ENCODE measurements at regions not wholly inside any gene's neighbourhood (a gene's known extent, or its start where the extent isn't known, plus 50 kb on each side); places are given as distances from the start of the nearest gene placed in this dataset.
"Not testable (repeated sequence)": the region's sequence is repeated elsewhere in the genome, so short reads cannot be mapped to it uniquely, and the experiment has no call there.

DNA sequence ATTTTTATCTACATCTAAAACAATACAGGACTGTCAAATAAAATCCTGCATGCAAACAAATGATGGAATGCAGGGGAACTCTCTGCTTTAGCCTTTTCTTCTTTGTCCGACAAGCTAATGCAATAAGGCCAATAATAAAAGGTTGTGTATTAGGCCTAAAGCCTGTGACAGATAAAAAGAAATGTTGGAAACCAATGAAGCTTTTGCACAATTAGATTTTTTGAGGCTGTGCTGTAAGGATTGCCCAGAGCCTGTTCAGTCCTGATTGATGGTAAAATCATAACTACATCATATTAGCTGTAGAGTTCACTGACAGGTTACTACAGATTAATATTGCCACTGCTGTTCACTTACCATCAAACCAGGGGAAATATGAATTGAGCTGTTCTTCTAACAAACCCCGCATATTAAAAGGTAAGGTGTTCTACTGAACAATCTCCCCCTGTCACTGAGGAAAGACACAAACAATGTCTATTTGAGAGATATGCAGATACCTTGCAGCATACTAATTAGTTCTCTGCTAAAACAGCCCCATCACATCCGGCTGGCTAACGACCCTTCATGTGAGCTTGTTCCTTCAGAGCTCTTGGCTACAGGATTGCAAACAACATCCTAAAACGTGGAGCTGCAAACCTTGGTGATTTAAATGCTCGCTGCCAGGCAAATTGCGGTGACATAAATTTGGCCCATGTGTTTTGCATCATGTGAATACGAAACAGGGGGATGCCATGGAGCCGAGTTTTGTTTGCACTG is 305.4 kb downstream of the MTX2 start:
- no peak for DNase-seq

DNA sequence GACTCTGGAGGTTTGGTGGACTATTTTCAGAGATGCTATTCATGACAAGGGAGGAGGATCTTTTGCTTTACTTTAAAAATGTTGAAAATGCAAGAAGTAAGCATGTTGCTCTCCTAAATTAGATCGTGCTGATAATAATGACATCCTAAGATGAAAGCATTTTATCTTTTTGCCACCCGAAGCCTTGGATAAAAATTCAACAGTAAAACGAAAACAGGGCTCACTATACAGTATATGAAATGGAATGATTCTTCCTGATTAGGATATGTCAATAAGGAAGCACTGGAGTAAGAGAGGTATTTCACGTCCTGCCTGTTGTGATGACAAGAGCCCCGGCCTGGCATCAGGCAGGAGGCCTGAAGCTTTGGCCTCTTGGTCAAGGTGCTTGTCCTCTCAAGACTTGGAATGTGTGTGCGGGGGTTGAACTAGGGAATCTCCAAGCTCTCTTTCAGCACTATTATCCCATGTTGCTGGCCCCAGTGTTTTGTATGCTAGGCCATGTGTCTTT is 306.0 kb downstream of the MTX2 start:
- DNase-seq: no peak

DNA sequence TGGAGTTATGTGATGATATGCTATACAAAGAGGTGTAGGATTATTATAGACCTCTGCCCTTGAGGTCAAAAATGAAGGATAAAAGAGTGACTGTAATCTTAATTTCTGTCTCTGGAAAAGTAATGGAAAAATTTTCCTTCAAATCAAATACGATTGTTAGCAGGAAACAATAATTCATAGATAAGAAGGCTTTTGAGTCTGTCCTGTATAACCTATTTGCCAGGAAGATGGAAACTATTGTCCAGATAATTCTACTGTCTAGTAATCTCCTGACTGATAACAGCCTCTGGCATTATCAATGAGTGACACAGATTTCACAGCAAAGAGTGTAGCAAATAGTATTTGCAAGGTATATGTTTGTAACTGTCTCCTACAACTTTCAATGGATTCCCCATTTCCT is 307.8 kb downstream of the MTX2 start:
- no peak for DNase-seq

DNA sequence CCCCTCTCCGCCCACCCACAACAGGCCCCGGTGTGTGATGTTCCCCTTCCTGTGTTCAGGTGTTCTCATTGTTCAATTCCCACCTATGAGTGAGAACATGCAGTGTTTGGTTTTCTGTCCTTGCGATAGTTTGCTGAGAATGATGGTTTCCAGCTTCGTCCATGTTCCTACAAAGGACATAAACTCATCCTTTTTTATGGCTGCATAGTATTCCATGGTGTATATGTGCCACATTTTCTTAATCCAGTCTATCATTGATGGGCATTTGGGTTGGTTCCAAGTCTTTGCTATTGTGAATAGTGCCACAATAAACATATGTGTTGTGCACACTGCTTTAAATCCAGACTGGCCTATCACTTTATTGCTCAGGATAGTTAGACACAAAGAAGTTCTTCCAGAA is 309.1 kb downstream of the MTX2 start:
- DNase-seq: not testable (repeated sequence)

DNA sequence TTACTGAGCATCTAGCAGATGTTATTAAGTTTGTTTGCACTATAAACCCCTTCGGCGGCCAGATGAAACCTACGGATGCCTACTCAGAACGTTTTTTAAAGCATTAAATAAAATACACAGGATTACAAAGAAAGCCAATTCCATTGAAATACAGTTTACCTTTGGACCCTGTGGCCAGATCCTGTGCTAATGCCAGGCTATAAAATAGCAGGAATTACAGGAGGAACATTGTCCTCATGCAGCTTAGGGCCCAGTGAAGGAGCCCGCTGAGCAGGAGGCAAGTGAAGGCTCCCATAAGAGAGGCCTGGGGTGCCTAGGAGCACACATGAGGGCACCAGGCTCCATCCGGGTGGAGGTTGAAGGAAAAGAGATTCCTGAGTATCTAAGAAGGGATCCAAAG is 310.4 kb downstream of the MTX2 start:
- DNase-seq: no peak

DNA sequence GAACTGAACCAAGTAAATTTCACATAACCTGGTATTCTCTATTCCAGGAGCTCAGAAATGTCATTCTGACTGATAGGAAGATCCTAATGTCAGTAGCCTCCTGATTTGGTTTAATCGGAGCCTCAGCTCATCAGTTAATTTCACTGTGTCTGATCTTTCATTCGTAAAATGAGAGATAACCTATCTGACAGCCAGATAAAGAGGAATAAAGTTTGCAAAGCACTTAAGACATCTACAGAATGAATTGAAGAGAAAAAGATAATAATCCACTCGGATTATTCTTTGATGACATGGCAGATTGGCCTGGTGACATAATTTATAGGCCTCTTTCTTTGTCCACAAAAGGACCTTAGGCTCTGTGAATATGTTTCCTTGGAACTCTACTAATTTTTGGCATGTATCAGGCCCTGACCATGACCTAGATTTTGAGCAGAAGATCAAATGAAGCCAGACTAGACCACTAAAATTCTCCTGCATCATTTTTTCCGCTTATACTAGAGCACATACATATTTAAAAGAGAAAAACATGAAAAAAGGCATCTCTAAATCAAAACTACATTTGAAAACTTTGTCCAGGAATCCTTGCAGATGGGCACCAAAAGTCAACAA is 312.4 kb downstream of the MTX2 start:
- no peak for DNase-seq

DNA sequence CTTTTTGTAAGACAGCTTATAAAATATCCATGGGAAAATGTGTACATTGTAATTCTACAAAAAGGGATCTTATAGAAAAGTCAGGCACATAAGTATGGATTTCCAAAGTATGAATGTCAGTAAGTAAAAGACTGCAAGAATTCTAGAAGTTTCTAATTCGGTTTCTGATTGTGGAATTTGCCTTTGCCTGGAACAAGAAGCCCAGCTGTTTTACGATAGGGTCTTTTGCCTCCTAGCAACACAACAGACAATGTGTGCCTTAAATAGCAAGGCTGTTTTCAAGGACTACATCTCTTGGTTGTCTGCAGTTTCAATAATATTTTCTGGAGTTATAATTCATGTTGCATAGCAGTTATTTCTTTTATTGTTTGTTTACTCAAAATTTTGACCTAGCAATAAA is 312.9 kb downstream of the MTX2 start:
- peak; percentile 48 for DNase-seq

DNA sequence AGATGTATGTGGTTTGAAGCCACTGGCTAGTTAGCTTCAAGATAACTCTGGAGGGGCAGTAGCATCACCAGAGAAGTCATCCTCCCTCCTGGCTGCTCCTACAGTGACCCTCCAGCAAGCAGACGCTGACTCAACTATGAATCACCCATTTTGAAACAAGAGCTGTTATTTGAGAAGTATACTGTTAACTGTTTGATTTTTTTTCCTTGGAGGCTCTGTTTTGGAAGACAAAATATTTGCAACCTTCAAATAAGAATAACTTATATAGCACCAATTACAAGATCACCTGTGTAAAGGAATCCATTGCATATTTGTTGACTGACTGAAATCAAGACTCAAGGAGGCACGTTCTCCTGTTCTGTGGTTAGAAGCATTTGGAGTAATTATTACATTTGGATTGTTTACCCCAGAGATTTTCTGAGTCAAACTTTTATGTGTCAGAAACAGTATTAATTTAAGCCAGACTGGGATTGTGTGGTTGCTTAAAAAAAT is 313.8 kb downstream of the MTX2 start:
- DNase-seq: peak; percentile 35

DNA sequence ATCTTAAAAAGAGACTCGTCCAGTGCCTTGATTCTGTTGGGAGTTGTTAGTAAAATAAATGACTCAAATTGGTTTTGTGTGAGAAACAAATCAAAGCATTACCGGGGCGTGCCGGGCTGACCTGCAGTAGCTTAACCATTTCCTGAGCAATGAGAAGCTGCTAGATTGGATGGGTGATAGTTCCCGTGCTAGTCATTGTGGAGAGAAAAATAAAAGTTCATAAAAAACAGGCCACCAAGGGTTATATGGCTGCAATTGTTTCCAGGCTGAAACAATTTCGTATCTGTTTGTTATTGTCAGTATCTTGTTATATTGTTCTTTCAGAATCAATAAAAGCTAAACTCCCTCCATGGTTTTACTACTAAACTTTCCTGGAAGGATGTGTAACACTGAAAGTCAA is 314.4 kb downstream of the MTX2 start:
- DNase-seq: no peak

DNA sequence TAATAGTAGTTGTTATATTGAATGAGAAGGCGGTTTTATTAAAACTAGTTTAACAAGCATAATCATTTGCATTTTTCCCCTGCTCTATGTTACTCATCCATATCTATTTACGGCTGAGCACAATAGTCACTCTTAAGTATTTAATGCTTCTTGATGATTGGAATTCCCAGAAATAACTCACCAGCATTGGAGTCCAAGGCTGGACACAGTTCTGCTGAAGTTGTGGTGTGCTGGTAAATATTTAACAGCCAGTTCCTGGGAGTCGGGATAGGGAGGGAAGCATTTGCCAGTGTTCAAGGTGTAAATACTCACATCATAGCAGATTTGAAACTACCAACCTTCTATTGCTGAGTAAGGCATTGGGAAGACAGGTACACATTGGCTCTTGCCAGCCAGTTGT is 315.1 kb downstream of the MTX2 start:
- DNase-seq: no peak

DNA sequence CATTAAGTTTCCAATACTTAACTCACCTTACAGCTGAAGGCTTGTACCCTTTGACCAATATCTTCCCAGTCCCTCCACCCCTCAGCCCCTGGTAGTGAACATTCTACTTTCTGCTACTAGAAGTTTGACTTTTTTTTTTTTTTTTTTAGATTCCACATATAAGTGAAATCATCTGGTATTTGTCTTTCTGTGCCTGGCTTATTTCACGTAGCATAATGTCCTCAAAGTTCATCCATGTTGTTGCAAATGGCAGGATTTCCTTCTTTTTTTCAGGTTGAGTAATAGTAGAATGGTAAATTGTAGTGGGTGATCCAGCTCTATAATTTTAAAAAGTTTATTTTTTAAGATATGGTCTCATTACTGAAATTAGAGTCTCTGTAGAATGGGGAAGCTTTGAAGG is 316.0 kb downstream of the MTX2 start:
- DNase-seq: no peak

DNA sequence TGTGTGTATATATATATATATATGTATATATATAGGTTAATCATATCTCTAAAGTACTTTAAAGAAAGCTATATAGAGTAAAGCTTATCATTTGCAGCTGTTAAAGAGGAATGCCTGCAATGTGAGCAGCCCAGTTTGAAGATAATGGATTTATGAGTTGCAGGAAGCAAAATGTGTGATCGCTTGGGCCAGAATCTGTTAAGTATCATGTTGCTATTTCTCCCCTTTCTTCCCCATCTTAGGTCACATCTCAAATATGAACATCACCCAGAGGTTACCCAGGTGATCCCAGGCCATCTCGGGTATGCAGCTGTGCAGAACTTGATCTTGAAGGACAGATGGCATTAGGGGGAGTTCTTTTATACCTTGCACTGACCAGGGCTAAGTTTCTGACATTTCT is 316.5 kb downstream of the MTX2 start:
- no peak for DNase-seq

DNA sequence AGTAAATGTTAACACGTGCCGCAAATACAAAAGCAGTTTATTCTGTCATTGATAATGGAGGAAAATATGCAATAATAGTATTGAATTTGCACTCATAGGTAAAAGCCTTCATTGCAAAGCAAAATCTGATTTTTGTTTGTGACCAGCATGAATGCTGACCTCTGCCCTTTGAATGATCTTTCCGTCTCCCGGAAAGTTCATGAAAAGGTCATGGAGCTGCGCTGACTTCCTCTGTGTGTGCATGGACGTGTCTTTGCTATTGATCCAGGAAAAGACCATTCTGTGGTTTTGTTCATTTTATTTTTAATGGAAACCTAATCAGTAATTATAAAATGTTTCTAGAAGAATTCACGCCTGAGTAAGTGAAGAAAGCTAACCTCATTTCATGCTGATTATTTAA is 320.0 kb downstream of the MTX2 start:
- no peak for DNase-seq

DNA sequence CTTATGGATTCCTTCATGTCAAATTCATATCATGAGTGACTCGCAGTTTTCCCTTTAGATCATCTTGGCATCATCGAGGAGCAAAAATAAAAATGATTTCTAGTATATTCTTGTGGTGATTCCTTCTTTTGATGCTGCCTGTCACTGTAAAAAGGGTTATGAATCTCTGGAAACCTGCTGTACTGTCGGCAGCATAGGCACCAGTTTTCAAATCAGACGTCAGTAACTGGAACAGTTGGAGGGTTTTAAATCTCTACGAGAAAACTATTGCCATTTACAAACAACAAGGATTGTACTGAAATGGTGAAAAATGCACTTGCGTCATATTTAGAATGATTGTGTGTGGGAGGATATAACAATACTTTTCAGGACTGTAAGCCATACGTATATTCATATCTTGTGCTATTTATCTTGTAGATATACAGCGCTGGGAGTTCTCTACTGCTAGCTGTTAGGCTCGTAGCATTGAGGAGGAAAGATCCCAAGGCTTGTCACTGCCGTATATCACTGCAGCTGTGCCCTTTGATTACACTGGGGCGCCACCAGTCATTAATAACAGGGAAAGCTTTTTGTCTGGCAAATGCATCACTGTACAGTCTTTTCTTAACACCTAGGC is 320.7 kb downstream of the MTX2 start:
- DNase-seq: no peak

DNA sequence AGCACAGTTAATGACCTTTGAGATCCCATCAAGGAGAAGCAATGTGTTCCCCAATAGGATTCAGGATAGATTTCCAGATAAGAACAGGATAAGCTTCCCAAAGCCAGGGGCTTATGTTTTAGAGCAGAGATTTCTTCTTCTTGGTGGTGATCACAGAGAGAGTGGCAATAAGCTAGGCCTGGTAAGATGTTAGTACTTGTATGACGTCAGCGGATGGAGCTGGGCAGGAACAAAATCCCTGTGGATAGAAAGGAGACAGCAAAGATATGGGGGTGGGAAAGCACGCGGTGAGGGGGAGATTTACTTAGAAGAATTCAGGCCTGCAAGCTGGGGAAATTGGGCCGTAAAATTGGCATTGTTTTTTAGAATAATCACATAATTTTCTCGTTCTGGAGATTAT is 323.0 kb downstream of the MTX2 start:
- no peak for DNase-seq

DNA sequence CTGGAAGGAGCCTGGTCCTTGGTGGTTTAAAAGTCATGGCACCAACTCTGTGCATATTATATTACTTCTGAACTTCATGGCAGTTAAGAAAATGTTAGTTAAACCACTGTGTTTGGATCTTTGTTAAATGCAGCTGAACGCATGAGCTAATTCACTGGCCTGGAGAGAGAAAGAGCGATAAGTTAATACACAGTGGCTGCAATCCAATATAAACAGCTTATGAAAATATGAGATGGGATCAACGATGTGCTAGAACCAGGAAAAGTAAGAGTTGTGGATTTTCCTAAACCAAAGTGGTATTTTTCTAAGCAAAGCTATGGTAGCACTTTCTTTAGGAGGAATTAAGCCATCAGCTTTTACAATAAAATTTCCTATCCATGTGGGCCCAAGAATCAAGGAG is 326.7 kb downstream of the MTX2 start:
- DNase-seq: peak; percentile 69

DNA sequence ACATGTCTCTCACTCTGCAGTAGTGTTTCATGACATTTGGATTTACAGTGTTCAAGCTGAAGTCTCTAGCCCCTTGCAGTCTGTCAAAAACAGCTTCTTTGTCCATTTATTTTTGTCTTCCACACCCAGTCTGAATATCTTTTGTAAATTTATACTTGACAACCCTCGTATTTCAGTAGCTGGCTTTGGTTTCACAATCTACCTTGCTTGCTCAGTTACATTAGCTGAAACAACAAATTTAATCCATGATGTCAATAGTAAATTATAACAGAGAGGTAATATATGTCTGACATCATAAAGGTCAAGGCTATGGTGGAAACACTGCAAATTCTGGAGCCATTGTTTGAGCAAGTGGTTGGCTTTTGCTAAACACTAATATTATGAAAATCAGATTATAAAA is 328.7 kb downstream of the MTX2 start:
- DNase-seq: no peak

DNA sequence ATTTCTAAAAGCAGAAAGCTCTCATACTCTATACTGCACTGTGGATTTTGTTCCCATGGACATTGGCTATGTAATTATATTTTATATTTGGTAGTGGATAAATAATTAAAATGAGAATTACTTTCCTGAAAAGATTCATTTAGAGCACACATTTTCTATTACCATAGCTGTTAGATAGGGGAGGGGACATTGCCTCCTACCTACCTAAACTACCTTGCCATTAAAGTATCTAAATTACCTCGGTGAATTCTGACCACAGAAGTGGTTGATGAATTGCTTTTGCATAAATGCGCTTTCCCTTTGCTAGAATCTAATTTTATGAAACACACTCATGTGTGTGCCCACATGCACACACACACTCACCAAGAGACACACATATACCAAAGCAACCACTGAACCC is 329.1 kb downstream of the MTX2 start:
- DNase-seq: no peak

DNA sequence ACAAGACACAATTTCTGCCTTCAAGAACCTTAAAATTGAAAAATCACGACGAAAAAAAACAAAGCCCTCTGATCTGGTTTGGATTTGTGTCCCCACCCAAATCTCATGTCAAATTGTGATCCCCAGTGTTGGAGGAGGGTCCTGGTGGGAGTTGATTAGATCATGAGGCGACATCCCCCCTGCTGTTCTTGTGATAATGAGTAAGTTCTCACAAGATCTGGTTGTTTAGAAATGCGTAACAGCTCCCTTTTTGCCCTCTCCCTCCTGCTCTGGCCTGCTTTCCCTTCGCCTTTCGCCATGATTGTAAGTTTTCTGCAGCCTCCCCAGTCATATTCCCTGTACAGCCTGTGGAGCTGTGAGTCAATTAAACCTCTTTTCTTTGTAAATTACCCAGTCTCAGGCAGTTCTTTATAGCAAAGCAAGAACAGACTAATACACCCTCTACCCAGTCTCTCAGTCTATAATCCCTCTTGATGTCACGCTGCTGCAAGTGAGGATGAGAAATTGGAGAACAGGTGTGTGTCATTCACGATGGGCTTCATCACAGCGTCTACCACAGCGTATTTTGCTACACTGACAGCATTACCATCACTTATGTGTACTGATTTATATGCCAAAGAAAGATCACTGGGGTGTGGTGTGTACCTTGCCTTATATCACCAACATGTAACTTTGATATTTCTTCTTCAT is 330.7 kb downstream of the MTX2 start:
- no peak for DNase-seq

DNA sequence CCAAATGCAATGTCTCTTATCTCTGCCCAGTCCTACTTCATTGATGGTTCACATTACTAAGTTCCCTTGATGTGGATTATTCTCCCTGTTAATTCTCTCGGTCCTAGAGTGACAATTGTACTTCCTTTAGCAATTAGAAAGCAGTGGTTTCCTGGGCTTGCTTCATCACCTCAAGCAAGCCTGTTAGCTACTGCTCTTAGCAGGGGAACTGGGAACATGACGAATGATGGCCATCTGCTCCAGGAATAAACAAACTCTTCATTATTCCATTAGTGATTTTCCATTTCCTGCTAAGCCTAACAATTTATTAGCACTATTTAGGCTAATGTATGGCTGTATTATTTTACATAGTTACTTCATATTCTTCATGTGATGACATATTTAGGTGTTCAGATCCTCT is 331.8 kb downstream of the MTX2 start:
- DNase-seq: no peak

DNA sequence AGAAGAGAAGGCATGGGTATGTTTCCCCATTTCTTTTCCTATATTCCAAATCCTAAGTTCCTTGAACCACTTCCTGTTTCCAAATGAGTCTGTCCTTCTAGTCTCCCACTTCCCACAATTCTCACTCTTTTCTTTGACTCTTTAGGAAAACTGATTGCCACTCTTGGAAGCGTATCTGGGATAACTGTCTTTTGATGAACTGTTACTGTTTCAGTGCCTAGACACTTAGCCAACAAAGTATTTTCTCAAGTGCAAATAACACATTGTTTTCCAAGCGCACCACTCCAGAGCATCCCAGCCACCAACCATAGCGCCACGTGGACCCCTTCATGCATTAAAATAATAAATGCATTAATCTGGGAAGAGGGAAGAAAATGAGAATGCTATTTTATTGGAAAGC is 342.8 kb downstream of the MTX2 start:
- no peak for DNase-seq

DNA sequence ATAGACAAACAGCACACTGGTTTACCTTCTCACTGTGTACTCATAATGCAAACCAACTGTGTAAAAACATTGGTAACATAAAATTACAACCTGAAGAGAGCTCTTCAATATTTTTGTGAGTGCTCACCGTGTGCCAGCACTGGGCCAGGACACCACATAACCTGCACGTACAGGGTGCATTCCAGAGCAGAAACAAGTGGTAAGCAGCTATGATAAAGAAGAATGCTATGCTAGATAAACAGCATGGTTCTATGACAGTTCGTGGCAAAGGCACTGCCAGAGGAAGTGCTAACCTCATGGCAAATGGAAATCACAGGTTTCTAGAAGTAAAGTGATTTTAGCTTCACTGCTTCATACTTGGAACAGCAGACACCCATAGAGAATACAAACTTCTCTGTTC is 343.5 kb downstream of the MTX2 start:
- DNase-seq: no peak
